CD4-positive, alpha-beta T cell treated with Interleukin-4 for 1 hour (primary cell): ENCODE measurements at regions not wholly inside any gene's neighbourhood (a gene's known extent, or its start where the extent isn't known, plus 50 kb on each side); places are given as distances from the start of the nearest gene placed in this dataset.

Source experiments
- DNase-seq, 2 donors: peaks; one replicate each; pipeline ENCODE4 v3.0.0-alpha.2; 2020 to 2022

- no peak for DNase-seq
Observed at GRCh38 chr13:112005925-112006324, 61.0 kb upstream of the SOX1 start.

GRCh38 chr13:112007191-112007590 is 59.8 kb upstream of the SOX1 start:
- DNase-seq, result no peak

- no peak for DNase-seq
Observed at GRCh38 chr13:112010714-112011113, 56.2 kb upstream of the SOX1 start.

- DNase-seq, result no peak
Observed at GRCh38 chr13:112012016-112012704, 54.8 kb upstream of the SOX1 start.

GRCh38 chr13:112012705-112013085 is 54.3 kb upstream of the SOX1 start:
- DNase-seq, result no peak

GRCh38 chr13:112013665-112014064 is 53.3 kb upstream of the SOX1 start:
- DNase-seq, result no peak

- no peak for DNase-seq
Observed at GRCh38 chr13:112014857-112015256, 52.1 kb upstream of the SOX1 start.
